ENCODE measurements at regions not wholly inside any gene's neighbourhood (a gene's known extent, or its start where the extent isn't known, plus 50 kb on each side); places are given as distances from the start of the nearest gene placed in this dataset.

- DNase-seq: no peak
Measured at GRCh38 chr20:11229772-11230171, 556.0 kb upstream of the JAG1 start.

GRCh38 chr20:11230999-11231398 lies 557.2 kb upstream of the JAG1 start:
- DNase-seq: no peak

- DNase-seq: no peak
Measured at GRCh38 chr20:11231742-11232648, 558.2 kb upstream of the JAG1 start.

GRCh38 chr20:11232896-11233295 lies 559.1 kb upstream of the JAG1 start:
- no peak for DNase-seq

GRCh38 chr20:11234181-11234580 lies 560.4 kb upstream of the JAG1 start:
- no peak for DNase-seq

- no peak for DNase-seq
Measured at GRCh38 chr20:11234608-11235007, 560.8 kb upstream of the JAG1 start.

- DNase-seq: no peak
Measured at GRCh38 chr20:11235058-11235457, 561.3 kb upstream of the JAG1 start.

- no peak for DNase-seq
Measured at GRCh38 chr20:11242320-11242719, 568.5 kb upstream of the JAG1 start.

GRCh38 chr20:11245431-11245830 lies 571.6 kb upstream of the JAG1 start:
- DNase-seq: no peak

- DNase-seq: no peak
Measured at GRCh38 chr20:11246251-11246775, 572.5 kb upstream of the JAG1 start.

GRCh38 chr20:11247046-11248010 lies 573.5 kb upstream of the JAG1 start:
- DNase-seq: no peak

- DNase-seq: no peak
Measured at GRCh38 chr20:11248011-11248409, 574.2 kb upstream of the JAG1 start.

GRCh38 chr20:11248687-11249638 lies 575.2 kb upstream of the JAG1 start:
- DNase-seq: no peak

GRCh38 chr20:11249683-11250082 lies 575.9 kb upstream of the JAG1 start:
- DNase-seq: no peak

GRCh38 chr20:11252447-11252846 lies 578.6 kb upstream of the JAG1 start:
- no peak for DNase-seq

GRCh38 chr20:11255455-11255854 lies 581.7 kb upstream of the JAG1 start:
- DNase-seq: no peak

- no peak for DNase-seq
Measured at GRCh38 chr20:11255860-11256259, 582.1 kb upstream of the JAG1 start.

- DNase-seq: no peak
Measured at GRCh38 chr20:11260611-11261010, 586.8 kb upstream of the JAG1 start.

GRCh38 chr20:11261533-11262000 lies 587.8 kb upstream of the JAG1 start:
- DNase-seq: no peak

- DNase-seq: no peak
Measured at GRCh38 chr20:11266571-11266970, 592.8 kb upstream of the JAG1 start.

GRCh38 chr20:11267131-11267761 lies 593.4 kb upstream of the JAG1 start:
- DNase-seq: no peak

Data from DMS79 (cell line).